SK-N-SH (cell line): ENCODE measurements at regions not wholly inside any gene's neighbourhood (a gene's known extent, or its start where the extent isn't known, plus 50 kb on each side); places are given as distances from the start of the nearest gene placed in this dataset.

Source experiments
- CTCF ChIA-PET: fragments of 300-600, 350-600 bp; formaldehyde crosslinking; extraction: SDS; loops from one replicate; lab custom pipeline; 2021; lab: Yijun Ruan, JAX
- POLR2A ChIA-PET: fragments of 350-600 bp; sonication (Branson Sonifier 250); formaldehyde crosslinking; extraction: SDS; loops from one replicate; lab custom pipeline; 2020; ENCODE audit warnings: antibody characterized with exemption, inconsistent platforms; lab: Yijun Ruan, JAX
- DNase-seq: peaks from one replicate; pipeline ENCODE4 v3.0.0; 2012
- H2AFZ ChIP-seq: fragments of 200-600 bp; sonication (generic); 2 replicates; pipeline ENCODE4 v1.8.1; 2016; ENCODE audit warnings: antibody characterized with exemption, mild to moderate bottlenecking, low read depth
- H3F3A ChIP-seq: fragments of 200-600 bp; sonication (generic); replicated peaks from 2 replicates; pipeline ENCODE3; 2016; ENCODE audit warnings: antibody characterized with exemption, mild to moderate bottlenecking; ENCODE audit not compliant: insufficient read depth
- H3K27ac ChIP-seq, 2 experiments: fragments of 200-500 bp in 1 of 2; fragments of 200-600 bp in 1 of 2; sonication (Bioruptor generic) in 1 of 2; sonication (generic), shearing (Covaris generic) in 1 of 2; 2 replicates each; pipeline versions ENCODE4 v1.5.1 to v1.6.1; 2014 to 2016; ENCODE audit warnings: low read depth in 2 of 2, inconsistent platforms in 1 of 2, low read length in 1 of 2, mild to moderate bottlenecking in 1 of 2, mixed read lengths in 1 of 2
- H3K27me3 ChIP-seq: fragments of 200-600 bp; sonication (generic), shearing (Covaris generic); 2 replicates; pipeline ENCODE4 v1.6.1; 2016; ENCODE audit warnings: mixed run types; ENCODE audit not compliant: insufficient read depth
- H3K36me3 ChIP-seq, 2 experiments: fragments of 200-500 bp in 1 of 2; fragments of 200-600 bp in 1 of 2; sonication (Bioruptor generic) in 1 of 2; sonication (generic) in 1 of 2; replicated peaks in 1 of 2; 2 replicates each; pipeline versions ENCODE3 to v1.5.1; 2014 to 2016; ENCODE audit warnings: low read length in 1 of 2, mild to moderate bottlenecking in 1 of 2; ENCODE audit not compliant: insufficient read depth in 2 of 2, control insufficient read depth in 1 of 2
- H3K4me1 ChIP-seq, 2 experiments: fragments of 200-500 bp in 1 of 2; fragments of 200-600 bp in 1 of 2; sonication (Bioruptor generic) in 1 of 2; sonication (generic), shearing (Covaris generic) in 1 of 2; 2 replicates each; pipeline versions ENCODE4 v1.5.1 to v1.6.1; 2014 to 2016; ENCODE audit warnings: low read depth in 1 of 2, low read length in 1 of 2, mixed run types in 1 of 2; ENCODE audit not compliant: insufficient read depth in 2 of 2, control insufficient read depth in 1 of 2
- H3K4me2 ChIP-seq: fragments of 200-600 bp; sonication (generic), shearing (Covaris generic); 2 replicates; pipeline ENCODE4 v1.6.1; 2017; ENCODE audit warnings: mixed run types
- H3K4me3 ChIP-seq, 2 experiments: fragments of 200-500 bp in 1 of 2; fragments of 200-600 bp in 1 of 2; sonication (Bioruptor generic) in 1 of 2; sonication (generic), shearing (Covaris generic) in 1 of 2; 2 replicates each; pipeline versions ENCODE4 v1.5.1 to v1.8.1; 2014 to 2016; ENCODE audit warnings: low read depth in 2 of 2, inconsistent platforms in 1 of 2, low read length in 1 of 2, mild to moderate bottlenecking in 1 of 2, mixed read lengths in 1 of 2, moderate library complexity in 1 of 2
- H3K79me2 ChIP-seq: fragments of 200-600 bp; sonication (generic); 2 replicates; pipeline ENCODE4 v1.8.1; 2017; ENCODE audit warnings: mild to moderate bottlenecking; ENCODE audit not compliant: insufficient read depth
- H3K9ac ChIP-seq: fragments of 200-600 bp; sonication (generic); 2 replicates; pipeline ENCODE4 v1.6.1; 2017; ENCODE audit warnings: mixed run types
- H3K9me2 ChIP-seq: fragments of 200-600 bp; sonication (generic); 2 replicates; pipeline ENCODE4 v1.6.1; 2017; ENCODE audit warnings: mixed run types
- H3K9me3 ChIP-seq: fragments of 200-600 bp; sonication (generic); 2 replicates; pipeline ENCODE4 v1.6.1; 2017; ENCODE audit warnings: mixed run types, mild to moderate bottlenecking, moderate library complexity
- H4K20me1 ChIP-seq: fragments of 200-600 bp; sonication (generic); 2 replicates; pipeline ENCODE4 v1.6.1; 2017; ENCODE audit warnings: mild to moderate bottlenecking, mixed run types; ENCODE audit not compliant: insufficient read depth
- GABPA ChIP-seq: IDR thresholded peaks from 2 replicates; pipeline ENCODE4 v1.4.0; 2012; ENCODE audit warnings: low read depth, mild to moderate bottlenecking
- MEF2A ChIP-seq: IDR thresholded peaks from 2 replicates; pipeline ENCODE4 v1.4.0; 2012; ENCODE audit warnings: low read depth, borderline replicate concordance
- NFIC ChIP-seq: IDR thresholded peaks from 2 replicates; pipeline ENCODE4 v1.4.0; 2012; ENCODE audit warnings: borderline replicate concordance
- RAD21 ChIP-seq: IDR thresholded peaks from 2 replicates; pipeline ENCODE4 v1.6.1; 2012; ENCODE audit warnings: mild to moderate bottlenecking, low read length
- REST ChIP-seq: IDR thresholded peaks from 2 replicates; pipeline ENCODE4 v1.6.1; 2012; ENCODE audit warnings: mild to moderate bottlenecking, low read depth, low read length, moderate library complexity
- SMC3 ChIP-seq: IDR thresholded peaks from 2 replicates; pipeline ENCODE4 v1.6.1; 2012; ENCODE audit warnings: low read depth, low read length, improper control_type of control experiment
- TCF12 ChIP-seq: IDR thresholded peaks from 2 replicates; pipeline ENCODE4 v1.4.0; 2012
- USF2 ChIP-seq: fragments of 150-350 bp; IDR thresholded peaks from 2 replicates; pipeline ENCODE4 v1.6.1; 2017; ENCODE audit warnings: antibody characterized with exemption, low read length, low read depth, borderline replicate concordance
- YY1 ChIP-seq: IDR thresholded peaks from 2 replicates; pipeline ENCODE4 v1.4.0; 2012; ENCODE audit warnings: low read depth, mild to moderate bottlenecking
- WGBS: methylation state at CpG from one replicate; pipeline ENCODE4 v1.1.6; 2017; ENCODE audit warnings: low lambda C conversion rate; 5-methylcytosine and 5-hydroxymethylcytosine counted together
- TF ChIP-seq, protein P1 (sequence below): IDR thresholded peaks from 2 replicates; pipeline ENCODE4 v1.4.0; 2012; ENCODE audit warnings: low read depth, borderline replicate concordance
- TF ChIP-seq, protein P2 (sequence below): fragments of 150-350 bp; IDR thresholded peaks from 2 replicates; pipeline ENCODE4 v1.6.1; 2016; ENCODE audit warnings: mild to moderate bottlenecking, low read depth, low read length

GRCh38 chr4:23348789-23349498 is 540.9 kb downstream of the PPARGC1A start:
- no peaks in the 10 kb centered on the region for H3K9me3 ChIP-seq
- no peaks in the 10 kb centered on the region for H4K20me1 ChIP-seq
- TF ChIP-seq RAD21 (no peak), NFIC (no peak), MEF2A (no peak), TCF12 (no peak), GABPA (no peak), YY1 (no peak), REST (no peak), USF2 (no peak), SMC3 (no peak)
- TF ChIP-seq, protein P1, sequence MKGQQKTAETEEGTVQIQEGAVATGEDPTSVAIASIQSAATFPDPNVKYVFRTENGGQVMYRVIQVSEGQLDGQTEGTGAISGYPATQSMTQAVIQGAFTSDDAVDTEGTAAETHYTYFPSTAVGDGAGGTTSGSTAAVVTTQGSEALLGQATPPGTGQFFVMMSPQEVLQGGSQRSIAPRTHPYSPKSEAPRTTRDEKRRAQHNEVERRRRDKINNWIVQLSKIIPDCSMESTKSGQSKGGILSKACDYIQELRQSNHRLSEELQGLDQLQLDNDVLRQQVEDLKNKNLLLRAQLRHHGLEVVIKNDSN = no peak
- TF ChIP-seq, protein P2, sequence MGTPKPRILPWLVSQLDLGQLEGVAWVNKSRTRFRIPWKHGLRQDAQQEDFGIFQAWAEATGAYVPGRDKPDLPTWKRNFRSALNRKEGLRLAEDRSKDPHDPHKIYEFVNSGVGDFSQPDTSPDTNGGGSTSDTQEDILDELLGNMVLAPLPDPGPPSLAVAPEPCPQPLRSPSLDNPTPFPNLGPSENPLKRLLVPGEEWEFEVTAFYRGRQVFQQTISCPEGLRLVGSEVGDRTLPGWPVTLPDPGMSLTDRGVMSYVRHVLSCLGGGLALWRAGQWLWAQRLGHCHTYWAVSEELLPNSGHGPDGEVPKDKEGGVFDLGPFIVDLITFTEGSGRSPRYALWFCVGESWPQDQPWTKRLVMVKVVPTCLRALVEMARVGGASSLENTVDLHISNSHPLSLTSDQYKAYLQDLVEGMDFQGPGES = no peak
- H2AFZ ChIP-seq = no peak overlapping the region
- DNase-seq = no peak
- ChIA-PET POLR2A (no interaction called here), CTCF (no interaction called here)
- H3K9me2 ChIP-seq = no peaks in the 10 kb centered on the region
- no peaks in the 10 kb centered on the region for H3K27me3 ChIP-seq
- H3K79me2 ChIP-seq = no peaks in the 10 kb centered on the region
- H3K27ac ChIP-seq = no peak overlapping the region
- no peaks in the 10 kb centered on the region for H3K4me1 ChIP-seq
- H3K36me3 ChIP-seq = no peaks in the 10 kb centered on the region
- WGBS = 22% methylated on average over 2 of the region's 2 CpGs
- no peak overlapping the region for H3K4me2 ChIP-seq
- no peaks in the 10 kb centered on the region for H3F3A ChIP-seq
- no peak overlapping the region for H3K9ac ChIP-seq
- no peak overlapping the region for H3K4me3 ChIP-seq
